Mammary epithelial cell (primary cell): ENCODE measurements at regions not wholly inside any gene's neighbourhood (a gene's known extent, or its start where the extent isn't known, plus 50 kb on each side); places are given as distances from the start of the nearest gene placed in this dataset.

ENCODE experiments used
- CTCF ChIP-seq, 2 donors: IDR thresholded peaks in 1 of 2; conservative IDR thresholded peaks in 1 of 2; 2 replicates each; pipeline ENCODE4 v1.5.1; 2011 to 2012; ENCODE audit warnings: inconsistent platforms in 2 of 2, low read length in 2 of 2, mild to moderate bottlenecking in 2 of 2, control low read depth in 1 of 2, low read depth in 1 of 2; ENCODE audit not compliant: insufficient read depth in 1 of 2; ENCODE audit errors: extremely low read depth in 1 of 2
- EZH2 ChIP-seq: IDR thresholded peaks from 2 replicates; pipeline ENCODE4 v1.6.1; 2012; ENCODE audit warnings: low read length, inconsistent platforms, borderline replicate concordance

GRCh38 chr11:45024316-45024715 lies 73.6 kb upstream of the TP53I11 start:
- TF ChIP-seq CTCF (conservative IDR thresholded peaks at IDR 0.05 in 1 of 2, IDR thresholded peaks at IDR 0.05 in 1 of 2; ENCODE audit: extremely low read depth in 1 of 2, insufficient read depth in 1 of 2, low read depth in 1 of 2, low read length in 2 of 2) = no peak
- no peak for TF ChIP-seq EZH2
